H1 (cell line): ENCODE measurements at regions not wholly inside any gene's neighbourhood (a gene's known extent, or its start where the extent isn't known, plus 50 kb on each side); places are given as distances from the start of the nearest gene placed in this dataset.

Source experiments
- CTCF ChIA-PET: fragments of 300-600 bp; sonication (Branson Sonifier 250); formaldehyde crosslinking; loops from one replicate; lab custom pipeline; 2021; ENCODE audit not compliant: partially characterized antibody; lab: Charles Lee
- POLR2A ChIA-PET: fragments of 300-600 bp; sonication (Branson Sonifier 250); formaldehyde crosslinking; loops from one replicate; lab custom pipeline; 2021; ENCODE audit warnings: inconsistent platforms; ENCODE audit not compliant: partially characterized antibody; lab: Charles Lee
- DNase-seq, 2 experiments: peaks; one replicate each; pipeline versions ENCODE4 v3.0.0 to v3.0.0-alpha.2; 2010 to 2022; ENCODE audit warnings: low spot score in 2 of 2, low read depth in 1 of 2, mixed read lengths in 1 of 2
- FAIRE-seq: peaks from 2 replicates; lab custom pipeline; 2011; peaks lifted over from hg19 to GRCh38; lab: Jason Lieb, UNC
- H2AFZ ChIP-seq: 2 replicates; pipeline ENCODE4 v1.8.1; 2012; ENCODE audit warnings: low read length, inconsistent platforms
- H2AK5ac ChIP-seq: 2 replicates; pipeline ENCODE4 v1.6.1; 2013; ENCODE audit warnings: low read depth, low read length
- H2BK120ac ChIP-seq: replicated peaks from 2 replicates; pipeline ENCODE3; 2013; ENCODE audit warnings: low read depth, low read length, inconsistent platforms
- H2BK12ac ChIP-seq: 2 replicates; pipeline ENCODE4 v1.6.1; 2013; ENCODE audit warnings: low read depth, low read length
- H2BK15ac ChIP-seq: 2 replicates; pipeline ENCODE4 v1.6.1; 2013; ENCODE audit warnings: low read length
- H2BK20ac ChIP-seq: 2 replicates; pipeline ENCODE4 v1.6.1; 2013; ENCODE audit warnings: low read length
- H2BK5ac ChIP-seq: 2 replicates; pipeline ENCODE4 v1.6.1; 2013; ENCODE audit warnings: low read depth, low read length
- H3K14ac ChIP-seq: 2 replicates; pipeline ENCODE4 v1.6.1; 2013; ENCODE audit warnings: inconsistent platforms; ENCODE audit not compliant: insufficient read length
- H3K18ac ChIP-seq: 2 replicates; pipeline ENCODE4 v1.6.1; 2013; ENCODE audit warnings: low read length; ENCODE audit errors: extremely low read depth
- H3K23ac ChIP-seq: 2 replicates; pipeline ENCODE4 v1.6.1; 2013; ENCODE audit warnings: inconsistent platforms; ENCODE audit not compliant: insufficient read length
- H3K23me2 ChIP-seq: 2 replicates; pipeline ENCODE4 v1.6.1; 2013; ENCODE audit warnings: low read depth, low read length
- H3K27ac ChIP-seq: 2 replicates; pipeline ENCODE4 v1.6.1; 2011; ENCODE audit warnings: low read depth, low read length, inconsistent platforms
- H3K27me3 ChIP-seq, 4 experiments: replicated peaks in 1 of 4; 1 replicate in 1 of 4; 2 replicates in 3 of 4; pipeline versions ENCODE4 v1.6.1 to v1.8.1; 2011 to 2013; ENCODE audit warnings: low read length in 3 of 4, mild to moderate bottlenecking in 3 of 4, inconsistent platforms in 2 of 4, mixed read lengths in 2 of 4, moderate library complexity in 1 of 4; ENCODE audit not compliant: control insufficient read depth in 3 of 4, insufficient read depth in 3 of 4; ENCODE audit errors: extremely low read depth in 1 of 4
- H3K36me3 ChIP-seq, 4 experiments: 2 replicates each; pipeline versions ENCODE4 v1.6.1 to v1.8.1; 2011 to 2013; ENCODE audit warnings: mild to moderate bottlenecking in 4 of 4, low read length in 3 of 4, moderate library complexity in 2 of 4, control low read depth in 1 of 4, inconsistent platforms in 1 of 4; ENCODE audit not compliant: insufficient read depth in 4 of 4, control insufficient read depth in 2 of 4
- H3K4ac ChIP-seq: replicated peaks from 2 replicates; pipeline ENCODE3; 2013; ENCODE audit warnings: low read length, low read depth, mixed read lengths, inconsistent platforms; ENCODE audit not compliant: insufficient read length
- H3K4me1 ChIP-seq, 4 experiments: replicated peaks in 1 of 4; 1 replicate in 1 of 4; 2 replicates in 3 of 4; pipeline versions ENCODE4 v1.6.1 to v1.8.1; 2011 to 2013; ENCODE audit warnings: low read length in 3 of 4, inconsistent platforms in 2 of 4, mixed read lengths in 1 of 4; ENCODE audit not compliant: insufficient read depth in 4 of 4, control insufficient read depth in 3 of 4
- H3K4me2 ChIP-seq, 2 experiments: 2 replicates each; pipeline versions ENCODE4 v1.6.1 to v1.8.1; 2011 to 2013; ENCODE audit warnings: low read depth in 2 of 2, low read length in 2 of 2, control low read depth in 1 of 2, inconsistent platforms in 1 of 2, mild to moderate bottlenecking in 1 of 2; ENCODE audit not compliant: insufficient read depth in 1 of 2
- H3K4me3 ChIP-seq, 4 experiments: fragments of 200-600, 300-600 bp in 1 of 4; sonication (generic), shearing (Covaris generic), sonication (Bioruptor Twin) in 1 of 4; 2 replicates each; pipeline versions ENCODE4 v1.5.1 to v1.8.1; 2011 to 2016; ENCODE audit warnings: low read length in 4 of 4, low read depth in 3 of 4, control low read depth in 2 of 4, inconsistent platforms in 2 of 4, mild to moderate bottlenecking in 2 of 4, mixed read lengths in 1 of 4, moderate library complexity in 1 of 4; ENCODE audit not compliant: insufficient read depth in 2 of 4; ENCODE audit errors: extremely low read depth in 1 of 4
- H3K56ac ChIP-seq: replicated peaks from 2 replicates; pipeline ENCODE3; 2013; ENCODE audit warnings: low read depth, mild to moderate bottlenecking, mixed read lengths, low read length, inconsistent platforms; ENCODE audit not compliant: insufficient read length
- H3K79me1 ChIP-seq: 2 replicates; pipeline ENCODE4 v1.6.1; 2013; ENCODE audit warnings: low read depth, low read length, control low read depth
- H3K79me2 ChIP-seq, 2 experiments: 2 replicates each; pipeline versions ENCODE4 v1.6.1 to v1.8.1; 2012 to 2013; ENCODE audit warnings: low read length in 2 of 2, mild to moderate bottlenecking in 2 of 2, inconsistent platforms in 1 of 2; ENCODE audit not compliant: insufficient read depth in 2 of 2, control insufficient read depth in 1 of 2
- H3K9ac ChIP-seq, 4 experiments: replicated peaks in 1 of 4; 1 replicate in 1 of 4; 2 replicates in 3 of 4; pipeline versions ENCODE4 v1.6.1 to v1.8.1; 2011 to 2013; ENCODE audit warnings: low read depth in 3 of 4, low read length in 3 of 4, control low read depth in 2 of 4, mild to moderate bottlenecking in 2 of 4, moderate library complexity in 2 of 4, inconsistent platforms in 1 of 4; ENCODE audit errors: extremely low read depth in 1 of 4
- H3K9me3 ChIP-seq, 2 experiments: 2 replicates each; pipeline versions ENCODE4 v1.6.1 to v1.8.1; 2012 to 2013; ENCODE audit warnings: mild to moderate bottlenecking in 2 of 2, moderate library complexity in 2 of 2, control low read depth in 1 of 2, inconsistent platforms in 1 of 2, low read depth in 1 of 2, low read length in 1 of 2, mixed read lengths in 1 of 2; ENCODE audit not compliant: insufficient read depth in 2 of 2
- H4K20me1 ChIP-seq, 2 experiments: replicated peaks in 1 of 2; 2 replicates each; pipeline versions ENCODE3 to v1.8.1; 2011 to 2013; ENCODE audit warnings: inconsistent platforms in 2 of 2, low read length in 2 of 2, mild to moderate bottlenecking in 1 of 2; ENCODE audit not compliant: insufficient read depth in 2 of 2, control insufficient read depth in 1 of 2
- H4K5ac ChIP-seq: 2 replicates; pipeline ENCODE4 v1.6.1; 2013; ENCODE audit warnings: low read length, low read depth, mixed read lengths, inconsistent platforms; ENCODE audit not compliant: insufficient read length
- H4K8ac ChIP-seq: 2 replicates; pipeline ENCODE4 v1.8.0; 2013; ENCODE audit warnings: mild to moderate bottlenecking, moderate library complexity, low read length, inconsistent platforms; ENCODE audit not compliant: insufficient read depth; ENCODE audit errors: extremely low read depth
- H4K91ac ChIP-seq: replicated peaks from 2 replicates; pipeline ENCODE3; 2013; ENCODE audit warnings: low read length, mixed read lengths, inconsistent platforms; ENCODE audit not compliant: insufficient read length
- WGBS, 2 experiments: shearing (Covaris generic) in 1 of 2; methylation state at CpG; one replicate each; pipeline versions ENCODE4 v1.1.6 to v1.1.7; 2013 to 2015; ENCODE audit warnings: low lambda C conversion rate in 2 of 2, mixed read lengths in 2 of 2, inconsistent platforms in 1 of 2, low coverage in 1 of 2, missing lambda C conversion rate in 1 of 2; ENCODE audit not compliant: insufficient replicate concordance in 2 of 2, insufficient coverage in 1 of 2, insufficient read length in 1 of 2; ENCODE audit errors: extremely low coverage in 1 of 2, missing lambda C conversion rate in 1 of 2; 5-methylcytosine and 5-hydroxymethylcytosine counted together

- Histone ChIP-seq H3K4ac (no peak overlapping the region), H3K36me3 (no peaks in the 10 kb centered on the region), H3K18ac (no peak overlapping the region), H3K23me2 (no peaks in the 10 kb centered on the region), H2BK5ac (no peak overlapping the region), H3K4me3 (no peak overlapping the region), H3K4me1 (no peaks in the 10 kb centered on the region), H3K27me3 (no peaks in the 10 kb centered on the region), H2BK12ac (no peak overlapping the region), H3K79me2 (no peaks in the 10 kb centered on the region), H3K9me3 (no peaks in the 10 kb centered on the region), H3K9ac (no peak overlapping the region), H4K20me1 (no peaks in the 10 kb centered on the region), H3K79me1 (no peaks in the 10 kb centered on the region), H2BK15ac (no peak overlapping the region), H2BK120ac (no peak overlapping the region), H2AFZ (no peak overlapping the region), H3K27ac (no peak overlapping the region), H3K23ac (no peak overlapping the region), H2AK5ac (no peak overlapping the region), H3K14ac (no peak overlapping the region), H4K8ac (no peak overlapping the region), H3K56ac (no peak overlapping the region), H4K91ac (no peak overlapping the region), H4K5ac (no peak overlapping the region), H3K4me2 (no peak overlapping the region), H2BK20ac (no peak overlapping the region)
- CTCF ChIA-PET = interaction anchor here (0.6 to 4.8 kb wide), 24 partner anchors 11 to 1735 kb away, joined by 3 to 45 read pairs (median 5); no protein-coding TSS in a partner anchor
- 25% methylated on average over 6 of the region's 6 CpGs; no CpG with 5 or more reads in 1 of the 2 experiments for whole genome bisulfite sequencing, 2 experiments
- FAIRE-seq (peak; percentile 68), DNase-seq (no peak)
- POLR2A ChIA-PET = no interaction called here
Measured at GRCh38 chr14:34324363-34324795, 137.7 kb downstream of the SPTSSA start.
